ENCODE measurements at regions not wholly inside any gene's neighbourhood (a gene's known extent, or its start where the extent isn't known, plus 50 kb on each side); places are given as distances from the start of the nearest gene placed in this dataset.

DNA sequence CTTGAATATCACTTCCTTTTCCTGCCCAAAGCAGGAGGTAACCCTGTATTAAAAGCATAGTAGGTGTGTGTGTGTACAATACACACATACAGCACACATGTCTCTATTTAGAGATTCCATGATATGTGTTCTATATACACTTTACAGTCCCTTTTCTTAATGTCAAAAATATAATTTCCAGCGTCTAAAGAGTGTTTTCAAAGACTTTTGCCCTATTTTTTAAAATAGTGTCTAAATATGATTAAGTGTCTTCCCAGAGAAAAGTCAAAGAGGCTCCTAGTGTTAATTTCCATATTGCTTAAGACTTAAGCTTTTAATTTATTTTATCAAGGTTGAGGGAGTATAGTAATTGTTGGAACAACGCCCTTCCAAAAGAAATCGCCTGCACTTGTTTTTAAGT lies 420.3 kb upstream of the POU3F3 start:
- Histone ChIP-seq H3K27ac (no peak overlapping the region), H3K27me3 (ENCODE audit: insufficient read depth, low read depth, severe bottlenecking) (peaks cover 53% of the 10 kb centered on the region), H3K36me3 (no peaks in the 10 kb centered on the region), H3K4me3 (ENCODE audit: low read depth, low read length) (no peak overlapping the region), H3K9me3 (ENCODE audit: severe bottlenecking) (no peaks in the 10 kb centered on the region)
- no peak for DNase-seq
- TF ChIP-seq, protein P1, sequence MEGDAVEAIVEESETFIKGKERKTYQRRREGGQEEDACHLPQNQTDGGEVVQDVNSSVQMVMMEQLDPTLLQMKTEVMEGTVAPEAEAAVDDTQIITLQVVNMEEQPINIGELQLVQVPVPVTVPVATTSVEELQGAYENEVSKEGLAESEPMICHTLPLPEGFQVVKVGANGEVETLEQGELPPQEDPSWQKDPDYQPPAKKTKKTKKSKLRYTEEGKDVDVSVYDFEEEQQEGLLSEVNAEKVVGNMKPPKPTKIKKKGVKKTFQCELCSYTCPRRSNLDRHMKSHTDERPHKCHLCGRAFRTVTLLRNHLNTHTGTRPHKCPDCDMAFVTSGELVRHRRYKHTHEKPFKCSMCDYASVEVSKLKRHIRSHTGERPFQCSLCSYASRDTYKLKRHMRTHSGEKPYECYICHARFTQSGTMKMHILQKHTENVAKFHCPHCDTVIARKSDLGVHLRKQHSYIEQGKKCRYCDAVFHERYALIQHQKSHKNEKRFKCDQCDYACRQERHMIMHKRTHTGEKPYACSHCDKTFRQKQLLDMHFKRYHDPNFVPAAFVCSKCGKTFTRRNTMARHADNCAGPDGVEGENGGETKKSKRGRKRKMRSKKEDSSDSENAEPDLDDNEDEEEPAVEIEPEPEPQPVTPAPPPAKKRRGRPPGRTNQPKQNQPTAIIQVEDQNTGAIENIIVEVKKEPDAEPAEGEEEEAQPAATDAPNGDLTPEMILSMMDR (IDR thresholded peaks at IDR 0.05; ENCODE audit: low read depth, low read length): no peak

DNA sequence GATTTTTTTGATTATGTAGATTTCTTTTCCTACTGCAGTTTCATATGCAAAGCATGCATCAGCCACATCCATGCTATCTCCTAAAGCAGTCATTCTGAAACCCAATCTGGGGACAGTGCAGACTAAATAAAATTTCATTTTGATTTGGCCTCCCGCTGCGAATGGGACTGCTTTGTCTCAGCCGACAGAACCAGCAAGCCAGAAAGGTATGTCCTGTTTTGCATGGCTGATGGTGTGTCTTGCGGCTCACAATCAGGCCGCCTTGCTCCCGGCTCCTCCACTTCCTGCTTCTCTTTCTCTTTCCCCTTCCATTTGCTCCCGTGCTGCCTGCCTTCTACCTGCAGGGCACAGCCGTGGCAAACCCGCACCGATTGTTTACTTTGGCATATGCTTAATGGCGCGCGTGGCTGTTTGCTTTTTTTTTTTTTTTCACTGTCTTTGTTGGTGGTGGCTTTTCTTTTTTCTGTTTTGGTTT lies 419.6 kb upstream of the POU3F3 start:
- no peak overlapping the region for H3K27ac ChIP-seq
- H3K4me3 ChIP-seq (ENCODE audit: low read depth, low read length): no peak overlapping the region

DNA sequence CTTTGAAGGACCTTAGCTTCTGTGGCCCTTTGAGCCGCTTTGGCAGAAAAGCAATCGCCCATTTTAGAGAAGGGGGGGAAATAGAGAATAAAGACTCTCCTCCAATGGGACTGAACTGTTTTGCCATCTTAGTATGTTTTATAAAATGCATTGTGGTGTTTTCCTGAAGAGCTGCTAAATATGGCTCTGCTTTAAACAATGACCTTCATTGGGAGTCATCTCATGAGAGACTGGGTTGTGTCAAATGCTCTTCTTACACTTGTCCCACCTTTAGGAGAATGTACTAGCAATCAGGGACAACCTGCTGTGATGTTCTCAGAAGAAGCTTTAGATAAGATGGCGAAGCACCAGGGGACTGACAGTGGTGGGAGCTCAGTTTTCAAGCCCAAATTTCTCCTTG lies 418.9 kb upstream of the POU3F3 start:
- no peak overlapping the region for H3K27ac ChIP-seq
- no peak overlapping the region for H3K4me3 ChIP-seq (ENCODE audit: low read depth, low read length)
- TF ChIP-seq, protein P1 (IDR thresholded peaks at IDR 0.05; ENCODE audit: low read depth, low read length): no peak
- no peak for DNase-seq
- H3K36me3 ChIP-seq: no peaks in the 10 kb centered on the region
- H3K9me3 ChIP-seq (ENCODE audit: severe bottlenecking): no peaks in the 10 kb centered on the region
- peaks cover 45% of the 10 kb centered on the region for H3K27me3 ChIP-seq (ENCODE audit: insufficient read depth, low read depth, severe bottlenecking)

More for the DNA sequence above, 419.6 kb upstream of the POU3F3 start:
- Histone ChIP-seq H3K36me3 (no peaks in the 10 kb centered on the region), H3K27me3 (ENCODE audit: insufficient read depth, low read depth, severe bottlenecking) (peaks cover 49% of the 10 kb centered on the region), H3K9me3 (ENCODE audit: severe bottlenecking) (no peaks in the 10 kb centered on the region)
- no peak for DNase-seq
- TF ChIP-seq, protein P1 (IDR thresholded peaks at IDR 0.05; ENCODE audit: low read depth, low read length): no peak

DNA sequence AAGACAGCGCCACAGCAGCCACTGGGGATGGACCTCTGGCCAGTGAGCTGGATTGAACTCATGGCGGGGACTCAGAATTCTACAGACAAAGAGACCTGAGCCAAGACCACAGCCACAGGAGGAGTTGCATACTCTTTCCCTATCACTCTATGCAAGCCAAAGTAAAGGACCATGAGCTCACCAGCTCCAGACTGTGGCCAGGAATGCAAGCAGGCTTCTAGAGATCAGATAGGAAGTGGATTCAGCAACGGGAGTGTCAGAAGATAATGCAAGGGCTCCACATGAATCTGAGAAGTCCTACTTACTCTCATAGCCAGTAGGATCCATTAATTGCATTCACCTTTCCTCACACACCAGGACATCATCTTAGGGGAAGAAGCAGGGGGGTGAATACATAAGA lies 415.4 kb upstream of the POU3F3 start:
- Histone ChIP-seq H3K4me3 (ENCODE audit: low read depth, low read length) (no peak overlapping the region), H3K27ac (no peak overlapping the region), H3K9me3 (ENCODE audit: severe bottlenecking) (no peaks in the 10 kb centered on the region), H3K27me3 (ENCODE audit: insufficient read depth, low read depth, severe bottlenecking) (peaks cover 49% of the 10 kb centered on the region), H3K36me3 (no peaks in the 10 kb centered on the region)
- DNase-seq: no peak
- TF ChIP-seq, protein P1 (IDR thresholded peaks at IDR 0.05; ENCODE audit: low read depth, low read length): no peak

DNA sequence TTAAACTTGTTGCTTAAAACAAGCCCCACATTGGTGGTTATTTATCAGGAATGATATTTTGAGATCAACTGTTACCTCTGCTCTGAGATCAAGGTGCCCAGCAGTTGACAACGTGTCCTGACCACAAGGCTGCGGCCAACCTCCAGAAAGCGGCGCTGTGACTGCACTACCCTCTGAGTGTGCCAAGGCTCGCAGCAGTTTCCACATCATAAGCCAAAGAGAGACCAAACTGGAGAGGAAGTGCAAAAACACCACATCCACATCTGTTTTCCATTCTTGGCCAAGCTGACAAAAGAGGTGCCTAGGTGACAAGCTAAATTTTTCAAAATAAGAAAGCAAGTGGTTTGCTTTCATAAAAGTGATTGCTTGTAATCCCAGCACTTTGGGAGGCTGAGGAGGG lies 410.8 kb upstream of the POU3F3 start:
- H3K27me3 ChIP-seq (ENCODE audit: insufficient read depth, low read depth, severe bottlenecking): peaks cover 67% of the 10 kb centered on the region
- H3K4me3 ChIP-seq (ENCODE audit: low read depth, low read length): no peak overlapping the region
- H3K27ac ChIP-seq: no peak overlapping the region
- H3K9me3 ChIP-seq (ENCODE audit: severe bottlenecking): no peaks in the 10 kb centered on the region
- no peak for DNase-seq
- TF ChIP-seq, protein P1 (IDR thresholded peaks at IDR 0.05; ENCODE audit: low read depth, low read length): no peak
- H3K36me3 ChIP-seq: no peaks in the 10 kb centered on the region

DNA sequence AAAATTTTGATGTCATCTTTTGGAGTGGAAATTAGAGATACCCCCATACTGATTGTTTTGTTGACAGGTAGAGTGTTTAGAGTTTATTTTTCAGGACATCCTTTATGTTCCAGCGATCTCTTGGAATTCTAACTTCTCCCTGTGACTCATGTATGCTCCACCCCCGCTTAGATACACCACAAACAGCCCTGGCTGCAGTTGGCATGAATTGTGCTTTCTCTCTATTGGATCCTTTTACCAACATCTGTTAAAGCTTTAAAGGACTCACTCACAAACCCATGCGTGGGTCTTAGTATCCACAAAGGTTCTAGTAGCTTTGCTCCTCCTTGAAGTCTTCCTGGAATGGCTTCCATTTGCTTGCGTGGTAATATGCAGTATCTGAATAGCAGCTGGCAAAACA lies 409.5 kb upstream of the POU3F3 start:
- no peak for DNase-seq
- no peaks in the 10 kb centered on the region for H3K36me3 ChIP-seq
- TF ChIP-seq, protein P1 (IDR thresholded peaks at IDR 0.05; ENCODE audit: low read depth, low read length): no peak
- peaks cover 72% of the 10 kb centered on the region for H3K27me3 ChIP-seq (ENCODE audit: insufficient read depth, low read depth, severe bottlenecking)
- H3K27ac ChIP-seq: no peak overlapping the region
- H3K9me3 ChIP-seq (ENCODE audit: severe bottlenecking): no peaks in the 10 kb centered on the region
- H3K4me3 ChIP-seq (ENCODE audit: low read depth, low read length): no peak overlapping the region
